ENCODE measurements at regions not wholly inside any gene's neighbourhood (a gene's known extent, or its start where the extent isn't known, plus 50 kb on each side); places are given as distances from the start of the nearest gene placed in this dataset.

DNA sequence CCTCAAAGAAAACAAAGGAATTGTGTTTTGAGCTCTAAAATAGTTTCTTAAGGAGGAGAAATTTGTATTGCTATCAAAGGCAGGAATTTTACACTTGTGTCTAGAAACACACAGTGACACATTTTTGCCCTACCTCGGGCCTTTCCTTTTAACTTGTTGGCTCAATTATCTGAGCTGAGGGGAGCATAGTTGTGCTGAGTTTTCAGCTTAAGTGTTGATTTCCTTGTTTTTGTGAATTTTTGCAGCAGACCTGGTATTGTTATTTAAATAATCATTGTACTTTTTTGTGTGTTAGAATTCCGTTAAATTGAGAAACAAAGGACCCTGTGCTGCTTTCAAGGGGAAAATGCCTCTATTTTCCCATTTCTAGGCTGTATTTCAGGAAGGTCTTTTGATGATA, 249.7 kb downstream of the CD83 start:
- TF ChIP-seq, protein P1, sequence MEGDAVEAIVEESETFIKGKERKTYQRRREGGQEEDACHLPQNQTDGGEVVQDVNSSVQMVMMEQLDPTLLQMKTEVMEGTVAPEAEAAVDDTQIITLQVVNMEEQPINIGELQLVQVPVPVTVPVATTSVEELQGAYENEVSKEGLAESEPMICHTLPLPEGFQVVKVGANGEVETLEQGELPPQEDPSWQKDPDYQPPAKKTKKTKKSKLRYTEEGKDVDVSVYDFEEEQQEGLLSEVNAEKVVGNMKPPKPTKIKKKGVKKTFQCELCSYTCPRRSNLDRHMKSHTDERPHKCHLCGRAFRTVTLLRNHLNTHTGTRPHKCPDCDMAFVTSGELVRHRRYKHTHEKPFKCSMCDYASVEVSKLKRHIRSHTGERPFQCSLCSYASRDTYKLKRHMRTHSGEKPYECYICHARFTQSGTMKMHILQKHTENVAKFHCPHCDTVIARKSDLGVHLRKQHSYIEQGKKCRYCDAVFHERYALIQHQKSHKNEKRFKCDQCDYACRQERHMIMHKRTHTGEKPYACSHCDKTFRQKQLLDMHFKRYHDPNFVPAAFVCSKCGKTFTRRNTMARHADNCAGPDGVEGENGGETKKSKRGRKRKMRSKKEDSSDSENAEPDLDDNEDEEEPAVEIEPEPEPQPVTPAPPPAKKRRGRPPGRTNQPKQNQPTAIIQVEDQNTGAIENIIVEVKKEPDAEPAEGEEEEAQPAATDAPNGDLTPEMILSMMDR (IDR thresholded peaks at IDR 0.05): no peak
- TF ChIP-seq POLR2AphosphoS5 (IDR thresholded peaks at IDR 0.05) (no peak), POLR2A (IDR thresholded peaks at IDR 0.05) (no peak), EP300 (IDR thresholded peaks at IDR 0.05; ENCODE audit: low read depth) (no peak)
- H3K4me3 ChIP-seq: no peak overlapping the region
- intact Hi-C loops (cut with DNase I; ENCODE audit: low total_unique reads): no loop called here
- H3K27me3 ChIP-seq: no peaks in the 10 kb centered on the region
- H3K27ac ChIP-seq: no peak overlapping the region
- in situ Hi-C loops (cut with MboI; ENCODE audit: low pct_ligation_motif_present in 1 of 4, low pct_unique_long_range_greater_than_20kb in 1 of 4, low sequenced_read_pairs in 3 of 4): no loop called here
- no peaks in the 10 kb centered on the region for H3K36me3 ChIP-seq
- H3K9me3 ChIP-seq: no peaks in the 10 kb centered on the region
- WGBS, 2 donors (ENCODE audit: low coverage in 1 of 2): 84 to 85% methylated on average over 2 of the region's 2 CpGs
- H3K4me1 ChIP-seq: no peaks in the 10 kb centered on the region
- DNase-seq: no peak

DNA sequence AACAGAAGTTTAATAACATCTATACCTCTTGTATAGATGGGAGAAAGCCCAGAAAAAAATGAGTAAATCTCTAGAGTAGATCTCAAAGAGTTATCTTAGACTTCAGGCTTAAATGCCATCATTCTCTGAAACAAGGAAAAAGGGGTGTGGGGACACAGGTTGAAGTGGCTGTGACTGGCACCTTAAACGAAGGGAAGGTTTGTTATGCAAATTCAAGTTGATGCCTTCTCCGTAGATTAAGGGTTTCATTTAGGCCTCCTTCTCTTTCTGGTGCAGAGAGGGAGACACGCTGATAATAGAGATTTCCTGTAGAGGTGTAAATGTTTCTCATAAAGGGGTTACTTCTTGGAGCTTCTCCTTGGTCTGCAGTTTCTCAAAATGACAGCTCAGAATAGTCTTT, 252.1 kb downstream of the CD83 start:
- intact Hi-C loops (cut with DNase I; ENCODE audit: low total_unique reads) (no loop called here), in situ Hi-C loops (cut with MboI; ENCODE audit: low pct_ligation_motif_present in 1 of 4, low pct_unique_long_range_greater_than_20kb in 1 of 4, low sequenced_read_pairs in 3 of 4) (no loop called here)
- TF ChIP-seq POLR2AphosphoS5 (IDR thresholded peaks at IDR 0.05) (no peak), POLR2A (IDR thresholded peaks at IDR 0.05) (no peak), EP300 (IDR thresholded peaks at IDR 0.05; ENCODE audit: low read depth) (no peak)
- TF ChIP-seq, protein P1 (IDR thresholded peaks at IDR 0.05): no peak
- no peaks in the 10 kb centered on the region for H3K27me3 ChIP-seq
- DNase-seq: no peak
- no peak overlapping the region for H3K4me3 ChIP-seq
- 84 to 88% methylated on average over 3 of the region's 3 CpGs for WGBS, 2 donors (ENCODE audit: low coverage in 1 of 2)
- no peaks in the 10 kb centered on the region for H3K36me3 ChIP-seq
- no peak overlapping the region for H3K27ac ChIP-seq
- peaks cover 0 to 15% (median 6%) of the 10 kb centered on the region in 4 donors for H3K4me1 ChIP-seq
- no peaks in the 10 kb centered on the region for H3K9me3 ChIP-seq

GRCh38 chr6:14371530-14371929, 254.0 kb downstream of the CD83 start:
- Histone ChIP-seq H3K9me3 (no peaks in the 10 kb centered on the region), H3K4me3 (no peak overlapping the region), H3K27me3 (no peaks in the 10 kb centered on the region), H3K36me3 (no peaks in the 10 kb centered on the region), H3K27ac (no peak overlapping the region), H3K4me1 (peaks cover 0 to 16% (median 6%) of the 10 kb centered on the region in 4 donors)
- intact Hi-C loops (cut with DNase I; ENCODE audit: low total_unique reads): no loop called here
- in situ Hi-C loops (cut with MboI; ENCODE audit: low pct_ligation_motif_present in 1 of 4, low pct_unique_long_range_greater_than_20kb in 1 of 4, low sequenced_read_pairs in 3 of 4): no loop called here
- no peak for TF ChIP-seq EP300 (IDR thresholded peaks at IDR 0.05; ENCODE audit: low read depth)
- TF ChIP-seq POLR2A (IDR thresholded peaks at IDR 0.05): no peak
- no peak for TF ChIP-seq POLR2AphosphoS5 (IDR thresholded peaks at IDR 0.05)
- TF ChIP-seq, protein P1 (IDR thresholded peaks at IDR 0.05): no peak
- DNase-seq: no peak
- 72 to 90% methylated on average over 2 to 3 of the region's 3 CpGs for WGBS, 2 donors (ENCODE audit: low coverage in 1 of 2)

DNA sequence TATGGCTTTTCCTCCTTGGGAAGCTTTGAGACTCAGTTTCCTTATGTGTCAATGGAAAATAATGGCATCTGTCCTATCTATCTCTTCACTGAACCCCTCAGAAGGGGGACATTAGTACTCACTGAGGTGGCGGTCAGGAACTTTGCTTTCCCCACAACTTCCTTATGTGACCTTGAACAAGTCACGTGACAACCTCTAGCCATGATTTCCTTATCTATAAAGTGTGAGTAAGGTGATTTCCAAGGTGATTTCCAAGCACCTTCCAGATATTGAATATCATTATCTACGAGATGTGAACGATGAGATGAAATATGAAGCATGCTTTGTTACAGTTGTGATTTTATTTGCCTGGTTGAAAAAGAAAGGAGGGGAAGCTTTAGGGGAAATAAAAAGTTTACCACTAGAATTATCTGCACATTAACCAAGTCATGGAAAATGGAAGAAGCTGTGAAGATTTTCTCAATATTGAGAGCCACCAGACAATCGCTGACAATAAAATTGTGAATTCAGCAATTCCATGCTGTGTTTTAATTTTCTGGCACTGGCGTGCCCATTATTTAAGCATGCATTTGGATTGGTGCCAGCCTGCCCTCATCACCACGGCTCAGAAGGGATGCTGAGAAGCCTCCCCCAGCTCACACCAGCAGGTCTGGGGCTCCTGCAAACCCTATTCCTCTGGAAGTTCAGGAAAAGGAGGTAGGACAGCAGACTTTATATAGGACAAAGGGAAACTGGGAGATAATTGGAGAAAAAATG, 255.3 kb downstream of the CD83 start:
- TF ChIP-seq, protein P1 (IDR thresholded peaks at IDR 0.05): no peak
- no peak for TF ChIP-seq POLR2AphosphoS5 (IDR thresholded peaks at IDR 0.05)
- TF ChIP-seq POLR2A (IDR thresholded peaks at IDR 0.05): no peak
- TF ChIP-seq EP300 (IDR thresholded peaks at IDR 0.05; ENCODE audit: low read depth): no peak
- no peak for DNase-seq
- Histone ChIP-seq H3K4me1 (peaks cover 0 to 17% (median 6%) of the 10 kb centered on the region in 4 donors), H3K27ac (peak overlapping the region in 2 of 4 donors; percentile 40 to 56), H3K4me3 (no peak overlapping the region), H3K36me3 (no peaks in the 10 kb centered on the region), H3K9me3 (no peaks in the 10 kb centered on the region), H3K27me3 (no peaks in the 10 kb centered on the region)
- intact Hi-C loops (cut with DNase I; ENCODE audit: low total_unique reads) (no loop called here), in situ Hi-C loops (cut with MboI; ENCODE audit: low pct_ligation_motif_present in 1 of 4, low pct_unique_long_range_greater_than_20kb in 1 of 4, low sequenced_read_pairs in 3 of 4) (no loop called here)
- WGBS, 2 donors (ENCODE audit: low coverage in 1 of 2): 63 to 71% methylated on average over 7 of the region's 7 CpGs
